HepG2 (cell line): ENCODE measurements at regions not wholly inside any gene's neighbourhood (a gene's known extent, or its start where the extent isn't known, plus 50 kb on each side); places are given as distances from the start of the nearest gene placed in this dataset.

Experiments used
- ATAC-seq: fragments of 200-7000 bp; cut with Tn5 transposase; 3 replicates; pipeline ENCODE4 v1.9.1; 2020; ENCODE audit warnings: mild to moderate bottlenecking, moderate library complexity
- BruUV-seq: library from RNA; stranded (reverse); fragments of 400-500 nt; replicated peaks from 2 replicates; lab custom pipeline; 2021; lab: Mats Ljungman, UMichigan
- CTCF ChIA-PET: fragments of 300-600 bp; formaldehyde crosslinking; extraction: SDS; loops from one replicate; lab custom pipeline; 2021; ENCODE audit warnings: low total read pairs, inconsistent platforms, low intra/inter-chr PET ratio; lab: Yijun Ruan, JAX
- POLR2A ChIA-PET: fragments of 350-600 bp; sonication (Branson Sonifier 250); formaldehyde crosslinking; loops from one replicate; lab custom pipeline; 2020; ENCODE audit warnings: antibody characterized with exemption, inconsistent platforms; lab: Yijun Ruan, JAX
- DNase-seq: peaks from one replicate; pipeline ENCODE4 v3.0.0-alpha.2; 2015; ENCODE audit warnings: low spot score
- FAIRE-seq: peaks from 3 replicates; lab custom pipeline; 2011; peaks lifted over from hg19 to GRCh38; lab: Jason Lieb, UNC
- H2AFZ ChIP-seq: one replicate; pipeline ENCODE4 v1.6.1; 2011; ENCODE audit warnings: low read length, inconsistent platforms
- H3K27ac ChIP-seq: fragments of 300-600 bp; 3 replicates; pipeline ENCODE4 v1.8.0; 2011; ENCODE audit warnings: mixed run types, mild to moderate bottlenecking, mixed read lengths, low read length, inconsistent platforms; ENCODE audit not compliant: insufficient read depth; ENCODE audit errors: extremely low read length
- H3K27me3 ChIP-seq, 2 experiments: fragments of 200-600 bp in 1 of 2; 2 replicates in 1 of 2; 3 replicates in 1 of 2; pipeline versions ENCODE4 v1.6.0 to v1.8.0; 2011; ENCODE audit warnings: low read length in 2 of 2, mild to moderate bottlenecking in 2 of 2, moderate library complexity in 2 of 2, inconsistent platforms in 1 of 2; ENCODE audit not compliant: insufficient read depth in 2 of 2, control insufficient read depth in 1 of 2
- H3K36me3 ChIP-seq, 2 experiments: fragments of 200-600 bp in 1 of 2; replicated peaks in 1 of 2; 2 replicates in 1 of 2; 3 replicates in 1 of 2; pipeline versions ENCODE4 v1.5.1 to v1.8.0; 2011; ENCODE audit warnings: low read length in 2 of 2, inconsistent platforms in 1 of 2; ENCODE audit not compliant: insufficient read depth in 2 of 2, control insufficient read depth in 1 of 2
- H3K4me1 ChIP-seq: 2 replicates; pipeline ENCODE4 v1.5.1; 2012; ENCODE audit warnings: low read length, inconsistent platforms; ENCODE audit not compliant: insufficient read depth
- H3K4me2 ChIP-seq: 2 replicates; pipeline ENCODE4 v1.6.0; 2011; ENCODE audit warnings: low read depth, low read length, inconsistent platforms
- H3K4me3 ChIP-seq, 3 experiments: fragments of 200-600 bp in 1 of 3; sonication (generic), shearing (Covaris generic) in 1 of 3; replicated peaks in 1 of 3; 2 replicates each; pipeline ENCODE4 v1.5.1; 2011 to 2016; ENCODE audit warnings: low read length in 3 of 3, inconsistent platforms in 2 of 3, low read depth in 2 of 3, mild to moderate bottlenecking in 2 of 3, control low read depth in 1 of 3, mixed read lengths in 1 of 3; ENCODE audit not compliant: insufficient read depth in 1 of 3
- H3K79me2 ChIP-seq: one replicate; pipeline ENCODE4 v1.6.1; 2011; ENCODE audit warnings: low read length, inconsistent platforms; ENCODE audit not compliant: insufficient read depth
- H3K9ac ChIP-seq: 2 replicates; pipeline ENCODE4 v1.6.0; 2011; ENCODE audit warnings: mild to moderate bottlenecking, low read depth, low read length, inconsistent platforms; ENCODE audit not compliant: insufficient read depth
- H3K9me3 ChIP-seq: 2 replicates; pipeline ENCODE4 v1.5.1; 2012; ENCODE audit warnings: mild to moderate bottlenecking, low read length
- H4K20me1 ChIP-seq: 2 replicates; pipeline ENCODE4 v1.6.0; 2011; ENCODE audit warnings: inconsistent platforms, mild to moderate bottlenecking, low read length, moderate library complexity; ENCODE audit not compliant: insufficient read depth
- BCL3 ChIP-seq: sonication (generic); formaldehyde crosslinking; IDR thresholded peaks from 2 replicates; pipeline ENCODE4 v1.5.1; 2020; ENCODE audit warnings: mild to moderate bottlenecking, missing genetic modification reagents, moderate library complexity
- HDAC2 ChIP-seq: sonication (generic); formaldehyde crosslinking; IDR thresholded peaks from 2 replicates; pipeline ENCODE4 v1.4.0; 2020; ENCODE audit warnings: missing genetic modification reagents
- IRF2 ChIP-seq: IDR thresholded peaks from 2 replicates; pipeline ENCODE4 v1.6.1; 2018; ENCODE audit warnings: missing genetic modification reagents, missing compliant biosample characterization
- ISL2 ChIP-seq: sonication (generic); formaldehyde crosslinking; IDR thresholded peaks from 2 replicates; pipeline ENCODE4 v1.5.0; 2020; ENCODE audit warnings: missing genetic modification reagents
- KMT2B ChIP-seq: IDR thresholded peaks from 2 replicates; pipeline ENCODE4 v1.6.1; 2016; ENCODE audit warnings: missing genetic modification reagents, missing compliant biosample characterization
- MZF1 ChIP-seq: sonication (generic); formaldehyde crosslinking; IDR thresholded peaks from 2 replicates; pipeline ENCODE4 v1.8.1; 2023; ENCODE audit warnings: mild to moderate bottlenecking, missing genetic modification reagents, borderline replicate concordance
- TAF15 ChIP-seq: fragments of 200-400 bp; formaldehyde crosslinking; IDR thresholded peaks from one replicate; pipeline ENCODE4 v1.6.1; 2018; ENCODE audit warnings: mild to moderate bottlenecking, low read depth, low read length; ENCODE audit not compliant: poor library complexity, severe bottlenecking
- ZFP36L1 ChIP-seq: sonication (generic); formaldehyde crosslinking; IDR thresholded peaks from 2 replicates; pipeline ENCODE4 v1.8.0; 2022; ENCODE audit warnings: mild to moderate bottlenecking, missing genetic modification reagents, moderate library complexity
- ZHX1 ChIP-seq: sonication (generic); formaldehyde crosslinking; IDR thresholded peaks from 2 replicates; pipeline ENCODE4 v1.8.1; 2022; ENCODE audit warnings: low read depth, mild to moderate bottlenecking, missing genetic modification reagents
- ZNF101 ChIP-seq: sonication (generic); formaldehyde crosslinking; IDR thresholded peaks from 2 replicates; pipeline ENCODE4 v1.4.0; 2020; ENCODE audit warnings: mild to moderate bottlenecking, low read depth, missing genetic modification reagents, borderline replicate concordance
- ZNF577 ChIP-seq: sonication (generic); formaldehyde crosslinking; IDR thresholded peaks from 2 replicates; pipeline ENCODE4 v1.4.0; 2020; ENCODE audit warnings: mild to moderate bottlenecking, low read depth, missing genetic modification reagents, borderline replicate concordance
- ZNF605 ChIP-seq: sonication (generic); formaldehyde crosslinking; IDR thresholded peaks from 2 replicates; pipeline ENCODE4 v1.8.0; 2022; ENCODE audit warnings: mild to moderate bottlenecking, missing genetic modification reagents
- WGBS: methylation state at CpG from one replicate; pipeline ENCODE4 v1.1.6; 2017; ENCODE audit warnings: low lambda C conversion rate; 5-methylcytosine and 5-hydroxymethylcytosine counted together
- in situ Hi-C: cut with HindIII; loops from 2 replicates; pipeline ENCODE4 v1.10.0; 2017; ENCODE audit warnings: low pct_unique_long_range_greater_than_20kb; ENCODE audit not compliant: extremely low pct_ligation_motif_present
- intact Hi-C: fragments of 100-400 bp; cut with micrococcal nuclease; formaldehyde crosslinking; loops from one replicate; pipeline ENCODE4 v1.10.0; 2022; ENCODE audit not compliant: unreplicated experiment
- TF ChIP-seq, protein P1 (sequence below): sonication (generic); formaldehyde crosslinking; IDR thresholded peaks from 2 replicates; pipeline ENCODE4 v1.8.1; 2023; ENCODE audit warnings: mild to moderate bottlenecking, inconsistent platforms, moderate library complexity, missing genetic modification reagents, borderline replicate concordance
- TF ChIP-seq, protein P2 (sequence below): sonication (generic); formaldehyde crosslinking; IDR thresholded peaks from 2 replicates; pipeline ENCODE4 v1.8.1; 2023; ENCODE audit warnings: mild to moderate bottlenecking, missing genetic modification reagents
- TF ChIP-seq, protein P3 (sequence below): IDR thresholded peaks from 2 replicates; pipeline ENCODE4 v1.6.1; 2012; ENCODE audit warnings: low read depth, low read length, improper control_type of control experiment

DNA sequence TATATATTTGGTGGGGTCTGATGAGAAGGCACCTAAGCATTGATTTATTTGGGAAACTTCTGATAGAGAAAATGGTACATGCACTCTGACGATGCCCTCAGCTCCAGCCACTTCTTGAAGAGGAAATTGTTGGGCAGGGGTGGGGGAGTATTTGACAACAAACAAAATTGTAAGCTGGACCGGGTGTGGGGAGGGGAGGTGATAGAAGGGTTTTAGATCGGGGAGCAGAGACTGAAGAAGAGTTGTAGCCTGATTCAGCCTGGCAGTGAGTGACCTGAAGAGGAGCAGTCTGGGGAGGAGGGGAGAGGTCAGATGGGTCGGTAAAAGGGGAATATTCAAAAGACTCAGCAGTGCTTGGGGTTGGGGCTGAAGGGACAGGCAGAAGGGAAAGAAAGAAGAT lies 2284.7 kb downstream of the TP53TG3F start:
- Histone ChIP-seq H3K4me1 (no peaks in the 10 kb centered on the region), H3K27me3 (0 out of 5 replicates have a peak, but pooled peaks cover 0 to 1% of the 10 kb centered on the region in 2 experiments), H3K27ac (no peak overlapping the region), H3K36me3 (no peaks in the 10 kb centered on the region), H3K4me3 (no peak overlapping the region), H3K4me2 (no peak overlapping the region)
- POLR2A ChIA-PET: no interaction called here
- no peak for ATAC-seq
- CTCF ChIA-PET: no interaction called here
- WGBS: 4% methylated on average over 4 of the region's 4 CpGs
- intact Hi-C loops: no loop called here
- in situ Hi-C loops: no loop called here
- TF ChIP-seq ZHX1 (CRISPR knock-in tag) (no peak), MZF1 (CRISPR knock-in tag) (no peak), ZFP36L1 (no peak), HDAC2 (no peak), BCL3 (CRISPR knock-in tag) (no peak), ZNF101 (CRISPR knock-in tag) (no peak), ISL2 (CRISPR knock-in tag) (no peak), KMT2B (CRISPR knock-in tag) (no peak), TAF15 (no peak), IRF2 (CRISPR knock-in tag) (no peak), ZNF605 (CRISPR knock-in tag) (no peak), ZNF577 (CRISPR knock-in tag) (no peak)
- TF ChIP-seq, protein P1, sequence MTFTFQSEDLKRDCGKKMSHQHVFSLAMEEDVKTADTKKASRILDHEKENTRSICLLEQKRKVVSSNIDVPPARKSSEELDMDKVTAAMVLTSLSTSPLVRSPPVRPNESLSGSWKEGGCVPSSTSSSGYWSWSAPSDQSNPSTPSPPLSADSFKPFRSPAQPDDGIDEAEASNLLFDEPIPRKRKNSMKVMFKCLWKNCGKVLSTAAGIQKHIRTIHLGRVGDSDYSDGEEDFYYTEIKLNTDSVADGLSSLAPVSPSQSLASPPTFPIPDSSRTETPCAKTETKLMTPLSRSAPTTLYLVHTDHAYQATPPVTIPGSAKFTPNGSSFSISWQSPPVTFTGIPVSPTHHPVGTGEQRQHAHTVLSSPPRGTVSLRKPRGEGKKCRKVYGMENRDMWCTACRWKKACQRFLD (CRISPR knock-in tag): no peak
- TF ChIP-seq, protein P2, sequence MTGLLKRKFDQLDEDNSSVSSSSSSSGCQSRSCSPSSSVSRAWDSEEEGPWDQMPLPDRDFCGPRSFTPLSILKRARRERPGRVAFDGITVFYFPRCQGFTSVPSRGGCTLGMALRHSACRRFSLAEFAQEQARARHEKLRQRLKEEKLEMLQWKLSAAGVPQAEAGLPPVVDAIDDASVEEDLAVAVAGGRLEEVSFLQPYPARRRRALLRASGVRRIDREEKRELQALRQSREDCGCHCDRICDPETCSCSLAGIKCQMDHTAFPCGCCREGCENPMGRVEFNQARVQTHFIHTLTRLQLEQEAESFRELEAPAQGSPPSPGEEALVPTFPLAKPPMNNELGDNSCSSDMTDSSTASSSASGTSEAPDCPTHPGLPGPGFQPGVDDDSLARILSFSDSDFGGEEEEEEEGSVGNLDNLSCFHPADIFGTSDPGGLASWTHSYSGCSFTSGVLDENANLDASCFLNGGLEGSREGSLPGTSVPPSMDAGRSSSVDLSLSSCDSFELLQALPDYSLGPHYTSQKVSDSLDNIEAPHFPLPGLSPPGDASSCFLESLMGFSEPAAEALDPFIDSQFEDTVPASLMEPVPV (CRISPR knock-in tag): no peak
- TF ChIP-seq, protein P3, sequence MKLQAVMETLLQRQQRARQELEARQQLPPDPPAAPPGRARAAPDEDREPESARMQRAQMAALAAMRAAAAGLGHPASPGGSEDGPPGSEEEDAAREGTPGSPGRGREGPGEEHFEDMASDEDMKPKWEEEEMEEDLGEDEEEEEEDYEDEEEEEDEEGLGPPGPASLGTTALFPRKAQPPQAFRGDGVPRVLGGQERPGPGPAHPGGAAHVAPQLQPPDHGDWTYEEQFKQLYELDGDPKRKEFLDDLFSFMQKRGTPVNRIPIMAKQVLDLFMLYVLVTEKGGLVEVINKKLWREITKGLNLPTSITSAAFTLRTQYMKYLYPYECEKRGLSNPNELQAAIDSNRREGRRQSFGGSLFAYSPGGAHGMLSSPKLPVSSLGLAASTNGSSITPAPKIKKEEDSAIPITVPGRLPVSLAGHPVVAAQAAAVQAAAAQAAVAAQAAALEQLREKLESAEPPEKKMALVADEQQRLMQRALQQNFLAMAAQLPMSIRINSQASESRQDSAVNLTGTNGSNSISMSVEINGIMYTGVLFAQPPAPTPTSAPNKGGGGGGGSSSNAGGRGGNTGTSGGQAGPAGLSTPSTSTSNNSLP: no peak
- TF ChIP-seq, all 625 proteins: peak for 0
- Histone ChIP-seq H4K20me1 (no peaks in the 10 kb centered on the region), H3K79me2 (no peaks in the 10 kb centered on the region), H3K9ac (no peak overlapping the region), H2AFZ (no peak overlapping the region), H3K9me3 (peaks cover 100% of the 10 kb centered on the region)
- no peak for FAIRE-seq
- no TSS peak for BruUV-seq
- DNase-seq: no peak
